Skeletal muscle tissue (tissue), 3 donors: ENCODE measurements at regions not wholly inside any gene's neighbourhood (a gene's known extent, or its start where the extent isn't known, plus 50 kb on each side); places are given as distances from the start of the nearest gene placed in this dataset.

ENCODE experiments used
- H3K27ac ChIP-seq: one replicate; pipeline ENCODE4 v1.7.0; 2013; ENCODE audit warnings: mild to moderate bottlenecking, low read depth, low read length, inconsistent platforms
- H3K27me3 ChIP-seq, 3 donors: one replicate each; pipeline ENCODE4 v1.7.0; 2013; ENCODE audit warnings: low read length in 3 of 3; ENCODE audit not compliant: control insufficient read depth in 3 of 3, insufficient read depth in 3 of 3
- H3K36me3 ChIP-seq, 3 donors: one replicate each; pipeline ENCODE4 v1.7.0; 2013; ENCODE audit warnings: low read length in 3 of 3; ENCODE audit not compliant: control insufficient read depth in 3 of 3, insufficient read depth in 3 of 3
- H3K4me1 ChIP-seq, 3 donors: one replicate each; pipeline ENCODE4 v1.7.0; 2013; ENCODE audit warnings: low read length in 3 of 3, mild to moderate bottlenecking in 3 of 3; ENCODE audit not compliant: control insufficient read depth in 3 of 3, insufficient read depth in 3 of 3
- H3K4me3 ChIP-seq, 3 donors: one replicate each; pipeline ENCODE4 v1.7.0; 2013; ENCODE audit warnings: low read length in 3 of 3
- H3K9ac ChIP-seq, 3 donors: one replicate each; pipeline ENCODE4 v1.7.0; 2013; ENCODE audit warnings: low read length in 3 of 3, mild to moderate bottlenecking in 3 of 3, moderate library complexity in 2 of 3, low read depth in 1 of 3
- H3K9me3 ChIP-seq, 3 donors: one replicate each; pipeline ENCODE4 v1.7.0; 2013; ENCODE audit warnings: low read length in 3 of 3; ENCODE audit not compliant: control insufficient read depth in 3 of 3
- donor health status: Osteomylitis.

DNA sequence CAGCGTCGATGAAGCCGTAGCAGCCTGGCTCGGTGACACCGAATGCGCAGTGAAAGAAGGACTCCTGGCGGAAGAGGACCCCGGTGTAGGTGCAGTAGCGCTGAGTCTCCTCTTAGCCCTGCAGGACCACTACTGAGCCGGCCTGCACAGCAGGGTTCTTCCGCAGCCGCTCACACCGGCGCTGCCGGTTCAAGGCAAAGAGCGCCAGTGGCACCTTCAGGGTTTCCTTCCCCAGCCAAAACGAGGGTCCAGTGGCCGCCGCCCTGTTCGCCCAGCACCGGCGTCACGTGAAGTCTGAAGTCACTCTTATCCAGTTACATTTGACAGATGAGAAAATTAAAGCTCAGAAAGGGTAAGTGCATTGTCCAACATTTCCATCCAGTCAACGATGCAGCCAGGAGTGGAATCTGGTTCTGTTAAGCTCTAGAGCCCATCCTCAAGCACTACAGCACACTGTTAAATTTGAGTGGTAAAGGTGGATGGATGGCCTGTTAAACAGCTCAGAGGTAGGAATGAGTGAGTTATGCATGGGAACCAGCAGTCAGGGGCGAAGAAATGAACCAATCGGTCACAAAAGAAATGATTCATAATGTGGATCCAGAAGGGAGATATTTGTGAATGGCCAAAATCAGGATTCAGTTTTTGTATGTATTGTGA is 50.2 kb upstream of the SMIM36 start:
- Histone ChIP-seq H3K36me3 (no peaks in the 10 kb centered on the region), H3K27ac (no peak overlapping the region), H3K4me3 (no peak overlapping the region), H3K4me1 (no peaks in the 10 kb centered on the region), H3K27me3 (no peaks in the 10 kb centered on the region), H3K9ac (no peak overlapping the region), H3K9me3 (no peaks in the 10 kb centered on the region)
